GM19351 (cell line): ENCODE measurements at regions not wholly inside any gene's neighbourhood (a gene's known extent, or its start where the extent isn't known, plus 50 kb on each side); places are given as distances from the start of the nearest gene placed in this dataset.

ENCODE experiments used
- ATAC-seq: cut with Tn5 transposase; IDR thresholded peaks from one replicate; pipeline ENCODE4 v1.9.1; 2021; ENCODE audit warnings: mild to moderate bottlenecking, moderate library complexity; ENCODE audit not compliant: unreplicated experiment

GRCh38 chr3:18835021-18835420 is 313.3 kb upstream of the KCNH8 start:
- ATAC-seq, result no peak

GRCh38 chr3:18830087-18830486 is 318.2 kb upstream of the KCNH8 start:
- ATAC-seq, result no peak

DNA sequence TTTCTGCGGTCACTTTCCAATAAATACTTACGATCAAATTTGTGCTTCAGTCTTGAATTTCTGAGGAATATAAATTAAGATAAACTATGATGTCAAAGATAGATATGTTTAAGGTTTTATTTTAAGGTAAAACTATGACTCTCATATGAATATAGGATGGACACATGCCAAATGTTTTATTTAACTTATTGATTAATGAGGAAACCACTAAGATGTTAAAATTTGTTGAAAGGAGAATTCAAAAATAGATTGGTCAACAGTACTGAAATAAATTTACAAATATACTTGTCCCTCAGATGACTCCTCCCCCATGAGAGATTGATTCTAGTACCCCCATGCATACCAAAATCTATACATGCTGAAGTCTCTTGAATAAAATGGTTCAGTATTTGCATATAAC is 319.7 kb upstream of the KCNH8 start:
- no peak for ATAC-seq

- ATAC-seq, result no peak
Observed at GRCh38 chr3:18827664-18828063, 320.6 kb upstream of the KCNH8 start.

DNA sequence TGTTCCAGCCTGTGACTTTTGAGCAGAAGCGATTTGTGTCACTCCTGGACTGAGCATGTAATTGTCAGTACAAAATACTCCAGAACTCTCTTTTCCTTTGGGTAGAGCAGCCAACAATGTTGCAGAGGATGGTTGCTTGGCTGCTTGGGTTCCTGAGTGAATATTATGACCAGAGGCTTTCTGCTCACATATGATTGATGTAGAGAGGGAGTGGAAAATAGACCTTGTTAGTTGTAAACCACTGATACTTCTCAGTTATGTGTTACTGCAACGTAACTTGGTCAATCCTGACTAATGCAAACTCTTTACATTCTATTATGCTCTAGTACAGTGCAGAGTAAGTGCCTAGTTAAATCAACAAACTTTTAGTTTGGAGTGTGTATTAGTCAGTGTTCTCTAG is 322.6 kb upstream of the KCNH8 start:
- no peak for ATAC-seq

DNA sequence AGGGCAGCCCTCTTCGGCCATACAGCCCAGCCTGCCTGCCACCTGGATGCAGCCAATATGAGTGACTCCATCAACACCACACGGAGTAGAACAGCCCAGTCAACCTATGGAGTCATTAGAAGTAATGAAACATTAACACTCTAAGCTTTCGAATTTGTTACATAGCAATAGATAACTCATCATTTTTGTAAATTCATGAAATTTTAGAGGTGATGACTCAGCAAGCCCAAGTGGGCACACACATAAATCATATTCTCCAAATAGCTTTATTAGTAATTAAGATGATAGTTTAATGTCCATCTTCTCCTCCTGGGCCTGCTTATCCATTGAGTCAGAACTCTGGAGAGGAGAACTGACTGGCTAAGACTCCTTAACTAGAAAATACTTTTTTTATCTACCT is 335.0 kb upstream of the KCNH8 start:
- ATAC-seq, result no peak

DNA sequence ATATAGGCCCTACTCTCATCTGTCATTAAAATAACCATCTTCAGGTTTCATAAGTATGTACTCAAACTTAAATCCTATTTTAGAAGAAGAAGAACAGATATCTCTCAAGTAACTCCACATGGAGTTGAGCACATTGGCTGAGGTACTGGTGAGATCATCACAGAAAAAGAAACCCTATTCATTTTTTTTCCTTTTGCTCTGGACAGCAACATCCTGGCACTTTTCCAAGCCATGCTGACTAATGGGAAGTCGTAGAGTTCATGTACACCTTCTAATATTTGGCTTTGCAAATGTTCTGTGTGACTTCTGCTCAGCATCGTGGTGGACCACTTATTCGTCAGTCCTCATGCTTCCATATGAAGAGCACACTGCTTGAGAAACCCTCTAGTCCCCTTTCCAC is 336.0 kb upstream of the KCNH8 start:
- ATAC-seq, result no peak

- no peak for ATAC-seq
Observed at GRCh38 chr3:18810306-18810661, 338.0 kb upstream of the KCNH8 start.

DNA sequence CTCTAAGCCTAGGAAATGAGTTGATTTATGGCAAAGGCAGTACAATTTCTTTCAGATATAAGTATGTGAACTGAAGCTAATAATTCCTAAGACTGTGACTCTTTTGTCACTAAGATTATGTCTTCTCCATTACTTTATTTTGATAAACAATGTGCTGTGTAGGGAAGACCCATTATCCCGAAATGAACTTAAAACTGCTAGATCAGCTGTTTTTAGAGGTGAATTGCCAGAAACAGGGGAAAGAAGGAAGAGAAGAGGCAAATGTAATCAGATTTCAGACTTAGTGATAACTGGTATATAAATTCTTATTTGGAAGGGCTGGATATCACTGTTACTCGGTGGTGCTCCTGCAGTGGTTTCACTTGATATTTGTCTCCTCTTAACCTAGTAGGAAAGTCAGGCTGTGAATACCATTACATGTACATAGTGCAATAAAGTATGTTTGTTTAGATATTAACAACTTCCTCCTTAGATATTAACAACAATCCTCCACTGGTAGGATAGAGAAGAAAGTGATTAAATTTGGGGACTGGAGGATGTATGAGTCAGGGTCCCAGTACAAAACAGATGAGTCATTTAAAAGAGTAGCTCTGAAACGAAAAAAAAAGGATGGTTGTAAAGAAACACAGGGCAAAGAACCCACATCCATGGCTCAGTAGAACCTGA is 338.5 kb upstream of the KCNH8 start:
- no peak for ATAC-seq

DNA sequence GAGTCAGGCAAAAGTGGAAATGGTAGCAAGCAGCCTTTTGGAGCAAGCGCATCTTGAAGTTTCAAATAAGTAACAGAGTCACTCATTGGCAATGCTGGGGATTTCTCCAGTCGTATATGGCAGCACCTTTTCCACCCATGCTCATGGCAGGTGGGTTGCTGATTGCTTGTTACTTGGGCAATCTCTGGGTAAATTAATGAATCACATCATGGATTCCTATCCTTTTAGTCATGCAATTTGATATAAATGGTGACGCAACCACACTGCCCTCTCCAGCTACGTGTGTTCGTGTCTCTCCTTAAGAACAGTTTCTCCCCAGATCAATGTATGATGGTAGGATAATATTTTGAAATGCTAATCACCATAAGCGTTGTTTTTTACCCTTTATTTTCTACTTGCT is 339.9 kb upstream of the KCNH8 start:
- ATAC-seq, result no peak

GRCh38 chr3:18807593-18807992 is 340.7 kb upstream of the KCNH8 start:
- no peak for ATAC-seq

DNA sequence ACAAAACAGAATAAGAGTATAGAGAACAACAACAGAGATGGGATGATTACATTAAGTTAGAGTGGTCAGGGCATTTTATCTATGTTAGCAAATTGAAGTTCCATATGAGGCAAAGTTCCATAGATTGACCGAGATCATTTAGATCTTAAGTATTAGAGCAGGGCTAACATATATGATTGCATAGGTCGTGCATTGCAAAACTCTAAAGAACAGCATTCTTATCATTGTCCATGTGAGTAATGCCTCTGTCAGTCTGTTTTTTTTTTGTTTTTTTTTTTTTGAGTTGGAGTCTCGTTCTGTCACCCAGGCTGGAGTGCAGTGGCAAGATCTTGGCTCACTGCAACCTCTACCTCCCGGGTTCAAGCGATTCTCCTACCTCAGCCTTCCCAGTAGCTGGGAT is 341.7 kb upstream of the KCNH8 start:
- ATAC-seq, result no peak

GRCh38 chr3:18797378-18797777 is 350.9 kb upstream of the KCNH8 start:
- no peak for ATAC-seq

- no peak for ATAC-seq
Observed at GRCh38 chr3:18795078-18795477, 353.2 kb upstream of the KCNH8 start.

- ATAC-seq, result no peak
Observed at GRCh38 chr3:18791752-18792151, 356.6 kb upstream of the KCNH8 start.

DNA sequence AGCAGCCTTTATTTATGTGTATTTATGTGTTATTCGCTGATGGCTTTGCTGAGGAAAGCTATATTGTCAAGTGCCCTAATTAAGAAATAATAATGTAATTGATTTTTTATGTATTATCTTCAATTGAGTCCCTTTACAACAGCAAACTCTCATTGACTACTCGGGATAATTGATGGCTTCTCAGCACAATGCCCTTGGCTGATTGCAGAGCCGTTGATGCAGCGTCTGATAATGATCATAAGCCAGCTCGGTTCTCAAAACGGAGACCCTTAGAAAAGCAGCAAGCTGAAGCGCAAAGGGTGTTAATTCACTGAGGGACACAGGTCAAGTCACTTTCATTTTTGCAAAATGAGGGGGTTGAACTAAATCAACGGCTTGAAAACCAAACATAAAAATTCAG is 357.1 kb upstream of the KCNH8 start:
- ATAC-seq, result no peak

- no peak for ATAC-seq
Observed at GRCh38 chr3:18790384-18790783, 357.9 kb upstream of the KCNH8 start.

- ATAC-seq, result no peak
Observed at GRCh38 chr3:18789734-18790133, 358.6 kb upstream of the KCNH8 start.

DNA sequence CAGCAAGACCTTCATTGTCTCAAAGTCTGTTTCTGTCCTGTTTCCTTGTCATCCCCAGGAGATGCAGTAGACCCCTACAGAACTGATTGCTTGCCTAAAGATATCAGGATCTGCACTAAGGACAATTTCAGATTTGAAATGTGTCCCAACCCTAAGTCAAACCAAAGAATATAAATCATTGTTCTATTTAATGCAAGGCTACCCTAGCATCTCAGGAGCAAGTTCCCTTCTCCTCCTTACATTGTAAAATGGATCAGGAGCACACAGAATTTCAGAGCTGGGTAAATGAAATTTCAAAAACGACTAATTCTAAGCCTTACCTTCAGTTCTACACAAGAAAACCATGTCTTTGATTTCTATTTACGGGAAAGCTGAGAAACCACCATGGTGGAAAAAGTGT is 360.9 kb upstream of the KCNH8 start:
- ATAC-seq, result no peak

- ATAC-seq, result no peak
Observed at GRCh38 chr3:18786650-18787323, 361.5 kb upstream of the KCNH8 start.

GRCh38 chr3:18782191-18782590 is 357.1 kb upstream of the SATB1 start:
- no peak for ATAC-seq

GRCh38 chr3:18780959-18781358 is 355.8 kb upstream of the SATB1 start:
- no peak for ATAC-seq

GRCh38 chr3:18779704-18780103 is 354.6 kb upstream of the SATB1 start:
- no peak for ATAC-seq
